Gastroesophageal sphincter (tissue), 4 donors: ENCODE measurements at regions not wholly inside any gene's neighbourhood (a gene's known extent, or its start where the extent isn't known, plus 50 kb on each side); places are given as distances from the start of the nearest gene placed in this dataset.

Source experiments
- ATAC-seq: fragments of 150-250 bp; one replicate; pipeline ENCODE4 v1.9.1; 2016; ENCODE audit warnings: mild to moderate bottlenecking, moderate library complexity
- H3K27ac ChIP-seq, 4 donors: fragments of 200-600 bp; sonication (generic) in 3 of 4; 1 replicate in 3 of 4; 2 replicates in 1 of 4; pipeline ENCODE4 v1.5.1; 2016 to 2019
- H3K27me3 ChIP-seq: fragments of 200-600 bp; sonication (generic); one replicate; pipeline ENCODE4 v1.5.1; 2019
- H3K36me3 ChIP-seq, 2 donors: fragments of 200-600 bp; sonication (generic); one replicate each; pipeline ENCODE4 v1.5.1; 2019; ENCODE audit warnings: control low read depth in 1 of 2
- H3K4me1 ChIP-seq, 3 donors: fragments of 200-600 bp; sonication (generic); 1 replicate in 2 of 3; 2 replicates in 1 of 3; pipeline ENCODE4 v1.5.1; 2016 to 2019; ENCODE audit warnings: control low read depth in 2 of 3
- H3K4me3 ChIP-seq, 2 donors: fragments of 200-600 bp; sonication (generic); one replicate each; pipeline ENCODE4 v1.5.1; 2019; ENCODE audit warnings: mild to moderate bottlenecking in 1 of 2, moderate library complexity in 1 of 2
- H3K9me3 ChIP-seq, 3 donors: fragments of 200-600 bp; sonication (generic); one replicate each; pipeline ENCODE4 v1.5.1; 2017 to 2019; ENCODE audit warnings: control low read depth in 2 of 3
- EP300 ChIP-seq: sonication (generic); formaldehyde crosslinking; IDR thresholded peaks from one replicate; pipeline ENCODE4 v1.6.1; 2017; ENCODE audit warnings: antibody characterized with exemption, mild to moderate bottlenecking
- POLR2A ChIP-seq, 2 donors: fragments of 450-650 bp; IDR thresholded peaks; one replicate each; pipeline ENCODE4 v1.6.1; 2017; ENCODE audit warnings: antibody characterized with exemption in 2 of 2, mild to moderate bottlenecking in 2 of 2, moderate library complexity in 1 of 2
- POLR2AphosphoS5 ChIP-seq: sonication (generic); formaldehyde crosslinking; IDR thresholded peaks from one replicate; pipeline ENCODE4 v1.6.1; 2017; ENCODE audit warnings: antibody characterized with exemption
- WGBS, 2 donors: methylation state at CpG; one replicate each; pipeline ENCODE4 v1.1.5; 2018; ENCODE audit warnings: low coverage in 1 of 2; 5-methylcytosine and 5-hydroxymethylcytosine counted together
- TF ChIP-seq, protein P1 (sequence below), 4 experiments: fragments of 200-600 bp in 2 of 4; fragments of 450-650 bp in 2 of 4; sonication (generic) in 1 of 4; IDR thresholded peaks; one replicate each; pipeline ENCODE4 v1.5.1; 2017 to 2019; ENCODE audit warnings: antibody characterized with exemption in 4 of 4, mild to moderate bottlenecking in 2 of 4, moderate library complexity in 2 of 4

DNA sequence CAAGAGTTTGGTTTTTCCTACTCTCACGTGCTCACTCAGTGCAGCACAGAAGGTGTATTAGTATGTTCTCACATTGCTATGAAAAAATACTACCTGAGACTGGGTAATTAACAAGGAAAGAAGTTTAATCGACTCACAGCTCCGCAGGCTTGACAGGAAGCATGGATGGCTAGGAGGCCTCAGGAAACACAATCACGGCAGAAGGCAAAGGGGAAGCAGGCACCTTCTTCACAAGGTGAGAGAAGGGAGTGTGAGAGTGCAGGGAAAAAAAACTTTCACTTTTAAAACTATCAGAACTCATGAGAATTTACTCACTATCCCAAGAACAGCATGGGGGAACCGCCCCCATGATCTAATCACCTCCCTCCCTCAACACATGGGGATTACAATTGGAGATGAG lies 185.8 kb upstream of the TMPO start:
- no peaks in the 10 kb centered on the region for H3K9me3 ChIP-seq
- H3K27me3 ChIP-seq, result no peaks in the 10 kb centered on the region
- H3K27ac ChIP-seq, result no peak overlapping the region
- TF ChIP-seq POLR2A (IDR thresholded peaks at IDR 0.05) (no peak), EP300 (no peak), POLR2AphosphoS5 (no peak)
- TF ChIP-seq, protein P1, sequence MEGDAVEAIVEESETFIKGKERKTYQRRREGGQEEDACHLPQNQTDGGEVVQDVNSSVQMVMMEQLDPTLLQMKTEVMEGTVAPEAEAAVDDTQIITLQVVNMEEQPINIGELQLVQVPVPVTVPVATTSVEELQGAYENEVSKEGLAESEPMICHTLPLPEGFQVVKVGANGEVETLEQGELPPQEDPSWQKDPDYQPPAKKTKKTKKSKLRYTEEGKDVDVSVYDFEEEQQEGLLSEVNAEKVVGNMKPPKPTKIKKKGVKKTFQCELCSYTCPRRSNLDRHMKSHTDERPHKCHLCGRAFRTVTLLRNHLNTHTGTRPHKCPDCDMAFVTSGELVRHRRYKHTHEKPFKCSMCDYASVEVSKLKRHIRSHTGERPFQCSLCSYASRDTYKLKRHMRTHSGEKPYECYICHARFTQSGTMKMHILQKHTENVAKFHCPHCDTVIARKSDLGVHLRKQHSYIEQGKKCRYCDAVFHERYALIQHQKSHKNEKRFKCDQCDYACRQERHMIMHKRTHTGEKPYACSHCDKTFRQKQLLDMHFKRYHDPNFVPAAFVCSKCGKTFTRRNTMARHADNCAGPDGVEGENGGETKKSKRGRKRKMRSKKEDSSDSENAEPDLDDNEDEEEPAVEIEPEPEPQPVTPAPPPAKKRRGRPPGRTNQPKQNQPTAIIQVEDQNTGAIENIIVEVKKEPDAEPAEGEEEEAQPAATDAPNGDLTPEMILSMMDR (IDR thresholded peaks at IDR 0.05), result no peak
- H3K4me3 ChIP-seq, result no peak overlapping the region
- ATAC-seq, result no peak
- no peaks in the 10 kb centered on the region for H3K4me1 ChIP-seq
- no peaks in the 10 kb centered on the region for H3K36me3 ChIP-seq
- 59 to 77% methylated on average over 2 to 5 of the region's 5 CpGs for WGBS, 2 donors

DNA sequence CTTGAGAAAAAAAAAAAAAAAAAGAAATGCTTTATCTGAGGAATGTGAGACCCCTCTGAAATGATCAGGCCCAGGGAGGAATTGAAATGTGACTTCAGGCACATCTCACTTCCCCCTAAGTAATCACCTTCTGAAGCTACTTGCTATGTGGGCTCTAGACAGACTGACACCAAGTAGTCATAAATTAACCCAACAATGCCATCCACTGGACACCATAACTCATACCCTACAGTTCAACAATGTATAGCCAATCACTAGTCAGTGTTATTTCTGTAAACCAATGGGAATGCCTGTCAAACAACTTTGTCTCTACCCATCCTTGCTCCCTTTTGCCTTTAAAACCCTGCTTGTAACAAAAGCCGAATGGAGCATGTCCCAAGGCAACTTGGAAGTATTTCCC lies 182.7 kb upstream of the TMPO start:
- H3K36me3 ChIP-seq, result no peaks in the 10 kb centered on the region
- no peak overlapping the region for H3K4me3 ChIP-seq
- H3K27me3 ChIP-seq, result no peaks in the 10 kb centered on the region
- TF ChIP-seq EP300, result no peak
- no peak for TF ChIP-seq POLR2AphosphoS5
- TF ChIP-seq, protein P1 (IDR thresholded peaks at IDR 0.05), result no peak
- TF ChIP-seq POLR2A (IDR thresholded peaks at IDR 0.05), result no peak
- no peak for ATAC-seq
- 67 to 92% methylated on average over 1 of the region's 1 CpG for WGBS, 2 donors
- H3K4me1 ChIP-seq, result no peaks in the 10 kb centered on the region
- H3K9me3 ChIP-seq, result no peaks in the 10 kb centered on the region
- no peak overlapping the region for H3K27ac ChIP-seq

DNA sequence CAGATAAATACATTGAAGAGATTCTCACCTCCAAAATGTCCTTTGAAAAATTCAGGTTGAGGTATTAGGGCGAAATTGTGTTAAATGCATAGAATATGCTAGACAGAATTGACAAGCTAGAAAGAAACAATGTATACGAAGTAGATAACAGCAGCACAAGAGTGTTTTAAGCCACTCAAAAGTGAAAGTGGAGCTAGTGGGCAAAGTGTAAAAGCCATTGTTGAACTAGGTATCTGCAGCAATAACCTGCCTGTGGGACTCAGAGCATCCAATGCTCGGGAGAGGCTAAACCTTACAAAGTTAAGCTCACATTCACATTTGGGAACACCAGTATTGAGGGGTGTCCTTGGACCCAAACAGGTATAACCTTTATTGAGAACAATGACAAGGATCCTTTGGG lies 180.6 kb upstream of the TMPO start:
- Histone ChIP-seq H3K4me1 (no peaks in the 10 kb centered on the region), H3K4me3 (no peak overlapping the region), H3K9me3 (no peaks in the 10 kb centered on the region), H3K27ac (no peak overlapping the region), H3K27me3 (no peaks in the 10 kb centered on the region), H3K36me3 (no peaks in the 10 kb centered on the region)
- WGBS, 2 donors, result 81 to 100% methylated on average over 1 to 3 of the region's 3 CpGs
- TF ChIP-seq POLR2A (IDR thresholded peaks at IDR 0.05) (no peak), POLR2AphosphoS5 (no peak), EP300 (no peak)
- TF ChIP-seq, protein P1 (IDR thresholded peaks at IDR 0.05), result no peak
- ATAC-seq, result no peak

DNA sequence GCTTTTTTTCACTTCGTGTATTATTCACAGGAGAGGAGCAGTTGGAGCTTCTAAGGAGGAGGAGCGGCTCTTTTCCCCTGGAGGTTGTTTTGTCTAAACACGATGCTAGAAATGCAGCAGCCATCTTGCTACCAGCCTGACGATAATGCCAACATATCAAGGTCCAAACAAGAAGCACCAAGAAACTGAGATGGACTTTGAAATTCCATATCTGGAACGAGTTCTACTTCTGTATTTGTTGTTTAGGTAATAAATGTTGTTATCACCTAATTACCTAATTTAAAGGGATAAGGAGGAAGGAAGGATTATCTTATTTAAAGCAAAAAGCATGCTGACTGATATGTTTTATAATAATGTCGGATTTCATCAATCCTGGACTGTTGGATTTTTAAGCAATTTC lies 174.4 kb upstream of the TMPO start:
- 76 to 93% methylated on average over 2 to 6 of the region's 6 CpGs for WGBS, 2 donors

DNA sequence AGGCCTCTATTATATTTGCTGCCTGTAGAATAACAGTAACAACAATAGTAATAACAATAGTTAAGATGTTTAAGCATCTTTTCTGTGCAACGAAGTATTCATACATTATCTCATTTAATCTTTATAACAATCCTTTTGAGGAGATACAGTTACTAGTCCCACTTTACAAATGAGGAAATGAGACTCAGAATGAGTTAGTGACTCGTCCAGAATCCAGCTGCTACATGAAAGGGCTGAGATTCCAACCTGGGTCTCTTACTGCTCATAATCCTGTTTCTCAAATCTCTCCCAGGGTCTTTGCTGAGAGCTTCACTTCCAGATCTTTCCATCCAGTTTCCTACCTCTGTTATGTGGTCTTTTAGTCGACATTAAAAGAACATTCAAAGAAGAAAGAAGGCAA lies 173.7 kb upstream of the TMPO start:
- Histone ChIP-seq H3K4me3 (no peak overlapping the region), H3K36me3 (no peaks in the 10 kb centered on the region), H3K27me3 (no peaks in the 10 kb centered on the region), H3K9me3 (no peaks in the 10 kb centered on the region), H3K27ac (no peak overlapping the region), H3K4me1 (no peaks in the 10 kb centered on the region)
- 39 to 82% methylated on average over 3 of the region's 3 CpGs for WGBS, 2 donors
- no peak for ATAC-seq
- TF ChIP-seq POLR2A (IDR thresholded peaks at IDR 0.05), result no peak
- TF ChIP-seq EP300, result no peak
- TF ChIP-seq POLR2AphosphoS5, result no peak
- TF ChIP-seq, protein P1 (IDR thresholded peaks at IDR 0.05), result no peak

More for the DNA sequence above, 174.4 kb upstream of the TMPO start:
- TF ChIP-seq EP300 (no peak), POLR2A (IDR thresholded peaks at IDR 0.05) (no peak), POLR2AphosphoS5 (no peak)
- TF ChIP-seq, protein P1 (IDR thresholded peaks at IDR 0.05), result no peak
- Histone ChIP-seq H3K27me3 (no peaks in the 10 kb centered on the region), H3K4me3 (no peak overlapping the region), H3K9me3 (no peaks in the 10 kb centered on the region), H3K36me3 (no peaks in the 10 kb centered on the region), H3K27ac (no peak overlapping the region), H3K4me1 (no peaks in the 10 kb centered on the region)
- no peak for ATAC-seq
